ENCODE measurements at regions not wholly inside any gene's neighbourhood (a gene's known extent, or its start where the extent isn't known, plus 50 kb on each side); places are given as distances from the start of the nearest gene placed in this dataset.

DNA sequence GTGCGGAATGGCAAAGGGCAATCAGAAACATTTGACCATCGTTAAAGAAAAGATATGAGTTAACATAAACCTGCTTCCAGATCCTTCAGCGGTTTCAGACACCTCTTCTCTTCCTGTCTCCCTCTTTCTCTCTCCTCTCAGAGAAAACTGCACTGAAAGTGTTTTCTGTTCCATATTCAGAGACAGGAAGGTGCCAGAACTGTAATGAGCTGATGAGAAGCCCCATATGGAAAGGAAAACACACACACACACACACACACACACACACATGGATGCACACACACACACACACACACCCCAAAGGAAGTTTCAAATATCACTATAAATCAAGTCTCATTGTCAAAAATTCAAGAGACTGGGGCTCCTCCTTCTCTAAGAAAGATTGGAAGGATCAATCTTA is 515.5 kb downstream of the NUF2 start:
- Histone ChIP-seq H3K9me3 (ENCODE audit: control insufficient read depth, insufficient read depth, low read length) (no peaks in the 10 kb centered on the region), H3K4me2 (ENCODE audit: low read depth, low read length) (no peak overlapping the region), H3K4ac (ENCODE audit: low read depth, low read length) (no peak overlapping the region), H2BK15ac (ENCODE audit: low read depth, low read length) (no peak overlapping the region), H3K4me1 (ENCODE audit: control insufficient read depth, insufficient read depth, low read length) (no peaks in the 10 kb centered on the region), H3K56ac (ENCODE audit: extremely low read depth, insufficient read depth, low read length) (no peak overlapping the region), H3K79me1 (ENCODE audit: low read depth in 1 of 2, low read length in 2 of 2) (no peaks in the 10 kb centered on the region), H2AK9ac (replicated peaks; ENCODE audit: low read depth, low read length, poor library complexity) (no peak overlapping the region), H3K27ac (ENCODE audit: insufficient read depth, low read length) (no peak overlapping the region), H4K5ac (ENCODE audit: low read depth, low read length) (no peak overlapping the region), H3K9ac (ENCODE audit: low read depth, low read length) (no peak overlapping the region), H3K27me3 (ENCODE audit: control insufficient read depth, insufficient read depth, low read length) (no peaks in the 10 kb centered on the region), H3K23ac (ENCODE audit: low read depth, low read length) (no peak overlapping the region), H4K8ac (ENCODE audit: low read depth in 2 of 2, low read length in 2 of 2) (no peak overlapping the region), H2BK5ac (ENCODE audit: low read depth, low read length, poor library complexity, severe bottlenecking) (no peak overlapping the region), H3K36me3 (ENCODE audit: control insufficient read depth, insufficient read depth, low read length) (no peaks in the 10 kb centered on the region), H4K91ac (ENCODE audit: insufficient read depth, low read depth, low read length) (no peak overlapping the region), H2AK5ac (ENCODE audit: low read depth, low read length) (no peak overlapping the region), H4K20me1 (ENCODE audit: insufficient read depth, low read length) (no peaks in the 10 kb centered on the region), H2BK20ac (ENCODE audit: low read depth, low read length) (no peak overlapping the region), H2AFZ (replicated peaks; ENCODE audit: low read length, poor library complexity) (no peak overlapping the region), H3K14ac (replicated peaks; ENCODE audit: low read depth, low read length) (no peak overlapping the region), H3K4me3 (ENCODE audit: insufficient read depth, low read depth, low read length) (no peak overlapping the region), H2BK120ac (ENCODE audit: low read depth, low read length) (no peak overlapping the region), H3K9me1 (ENCODE audit: insufficient read depth, low read length) (no peaks in the 10 kb centered on the region), H3K18ac (ENCODE audit: low read depth, low read length) (no peak overlapping the region)
- ATAC-seq (ENCODE audit: low read depth): no peak
- TF ChIP-seq RFX5 (IDR thresholded peaks at IDR 0.05; ENCODE audit: low read depth, low read length) (no peak), FOS (IDR thresholded peaks at IDR 0.05; ENCODE audit: low read depth, low read length) (no peak), BHLHE40 (IDR thresholded peaks at IDR 0.05; ENCODE audit: low read depth, low read length) (no peak), CEBPB (IDR thresholded peaks at IDR 0.05; ENCODE audit: low read depth, low read length) (no peak), MAFK (IDR thresholded peaks at IDR 0.05; ENCODE audit: low read depth, low read length) (no peak), MAZ (IDR thresholded peaks at IDR 0.05; ENCODE audit: borderline replicate concordance, low read depth, low read length) (no peak), POLR2A (IDR thresholded peaks at IDR 0.05; ENCODE audit: low read depth, low read length) (no peak), RAD21 (IDR thresholded peaks at IDR 0.05; ENCODE audit: low read length) (no peak), RCOR1 (IDR thresholded peaks at IDR 0.05; ENCODE audit: insufficient replicate concordance, low read length) (no peak), CHD1 (IDR thresholded peaks at IDR 0.05; ENCODE audit: low read depth, low read length) (no peak), NFE2L2 (IDR thresholded peaks at IDR 0.05; ENCODE audit: low read depth, low read length) (no peak), SMC3 (IDR thresholded peaks at IDR 0.05; ENCODE audit: low read depth, low read length) (no peak), MXI1 (IDR thresholded peaks at IDR 0.05; ENCODE audit: borderline replicate concordance, low read depth, low read length) (no peak)
- TF ChIP-seq, protein P1, sequence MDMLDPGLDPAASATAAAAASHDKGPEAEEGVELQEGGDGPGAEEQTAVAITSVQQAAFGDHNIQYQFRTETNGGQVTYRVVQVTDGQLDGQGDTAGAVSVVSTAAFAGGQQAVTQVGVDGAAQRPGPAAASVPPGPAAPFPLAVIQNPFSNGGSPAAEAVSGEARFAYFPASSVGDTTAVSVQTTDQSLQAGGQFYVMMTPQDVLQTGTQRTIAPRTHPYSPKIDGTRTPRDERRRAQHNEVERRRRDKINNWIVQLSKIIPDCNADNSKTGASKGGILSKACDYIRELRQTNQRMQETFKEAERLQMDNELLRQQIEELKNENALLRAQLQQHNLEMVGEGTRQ (IDR thresholded peaks at IDR 0.05; ENCODE audit: low read depth, low read length): no peak
- TF ChIP-seq, protein P2, sequence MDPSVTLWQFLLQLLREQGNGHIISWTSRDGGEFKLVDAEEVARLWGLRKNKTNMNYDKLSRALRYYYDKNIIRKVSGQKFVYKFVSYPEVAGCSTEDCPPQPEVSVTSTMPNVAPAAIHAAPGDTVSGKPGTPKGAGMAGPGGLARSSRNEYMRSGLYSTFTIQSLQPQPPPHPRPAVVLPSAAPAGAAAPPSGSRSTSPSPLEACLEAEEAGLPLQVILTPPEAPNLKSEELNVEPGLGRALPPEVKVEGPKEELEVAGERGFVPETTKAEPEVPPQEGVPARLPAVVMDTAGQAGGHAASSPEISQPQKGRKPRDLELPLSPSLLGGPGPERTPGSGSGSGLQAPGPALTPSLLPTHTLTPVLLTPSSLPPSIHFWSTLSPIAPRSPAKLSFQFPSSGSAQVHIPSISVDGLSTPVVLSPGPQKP (IDR thresholded peaks at IDR 0.05; ENCODE audit: borderline replicate concordance, low read depth, low read length): no peak
- TF ChIP-seq, protein P3, sequence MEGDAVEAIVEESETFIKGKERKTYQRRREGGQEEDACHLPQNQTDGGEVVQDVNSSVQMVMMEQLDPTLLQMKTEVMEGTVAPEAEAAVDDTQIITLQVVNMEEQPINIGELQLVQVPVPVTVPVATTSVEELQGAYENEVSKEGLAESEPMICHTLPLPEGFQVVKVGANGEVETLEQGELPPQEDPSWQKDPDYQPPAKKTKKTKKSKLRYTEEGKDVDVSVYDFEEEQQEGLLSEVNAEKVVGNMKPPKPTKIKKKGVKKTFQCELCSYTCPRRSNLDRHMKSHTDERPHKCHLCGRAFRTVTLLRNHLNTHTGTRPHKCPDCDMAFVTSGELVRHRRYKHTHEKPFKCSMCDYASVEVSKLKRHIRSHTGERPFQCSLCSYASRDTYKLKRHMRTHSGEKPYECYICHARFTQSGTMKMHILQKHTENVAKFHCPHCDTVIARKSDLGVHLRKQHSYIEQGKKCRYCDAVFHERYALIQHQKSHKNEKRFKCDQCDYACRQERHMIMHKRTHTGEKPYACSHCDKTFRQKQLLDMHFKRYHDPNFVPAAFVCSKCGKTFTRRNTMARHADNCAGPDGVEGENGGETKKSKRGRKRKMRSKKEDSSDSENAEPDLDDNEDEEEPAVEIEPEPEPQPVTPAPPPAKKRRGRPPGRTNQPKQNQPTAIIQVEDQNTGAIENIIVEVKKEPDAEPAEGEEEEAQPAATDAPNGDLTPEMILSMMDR (conservative IDR thresholded peaks at IDR 0.05; ENCODE audit: low read depth, low read length): no peak
- in situ Hi-C loops (cut with MboI; ENCODE audit: low sequenced_read_pairs): no loop called here
- WGBS, 2 experiments (ENCODE audit: extremely low coverage in 2 of 2, insufficient read length in 1 of 2): no CpG with 5 or more reads among the region's 3 CpGs
- ChIA-PET CTCF (no interaction called here), POLR2A (ENCODE audit: unreplicated experiment) (no interaction called here)
- no TSS peak for BruUV-seq (replicated peaks)
- dilution Hi-C loops (cut with HindIII; ENCODE audit: low sequenced_read_pairs, unreplicated experiment): no loop called here
- DNase-seq: no peak
- intact Hi-C loops (cut with micrococcal nuclease): no loop called here

All from IMR-90 (cell line).